Suppressor macrophage (primary cell): ENCODE measurements at regions not wholly inside any gene's neighbourhood (a gene's known extent, or its start where the extent isn't known, plus 50 kb on each side); places are given as distances from the start of the nearest gene placed in this dataset.
"Not testable (repeated sequence)": the region's sequence is repeated elsewhere in the genome, so short reads cannot be mapped to it uniquely, and the experiment has no call there.

Experiments
- DNase-seq, 4 experiments: peaks; one replicate each; pipeline ENCODE4 v3.0.0-alpha.2; 2020 to 2022

GRCh38 chr7:142698429-142698828 is 50.8 kb upstream of the PRSS1 start:
- DNase-seq: no peak

- DNase-seq: no peak
Measured at GRCh38 chr7:142697270-142697669, 52.0 kb upstream of the PRSS1 start.

- no peak for DNase-seq
Measured at GRCh38 chr7:142696456-142697179, 52.7 kb upstream of the PRSS1 start.

- DNase-seq: no peak
Measured at GRCh38 chr7:142693911-142694310, 55.4 kb upstream of the PRSS1 start.

GRCh38 chr7:142690554-142691182 is 58.6 kb upstream of the PRSS1 start:
- DNase-seq: no peak

DNA sequence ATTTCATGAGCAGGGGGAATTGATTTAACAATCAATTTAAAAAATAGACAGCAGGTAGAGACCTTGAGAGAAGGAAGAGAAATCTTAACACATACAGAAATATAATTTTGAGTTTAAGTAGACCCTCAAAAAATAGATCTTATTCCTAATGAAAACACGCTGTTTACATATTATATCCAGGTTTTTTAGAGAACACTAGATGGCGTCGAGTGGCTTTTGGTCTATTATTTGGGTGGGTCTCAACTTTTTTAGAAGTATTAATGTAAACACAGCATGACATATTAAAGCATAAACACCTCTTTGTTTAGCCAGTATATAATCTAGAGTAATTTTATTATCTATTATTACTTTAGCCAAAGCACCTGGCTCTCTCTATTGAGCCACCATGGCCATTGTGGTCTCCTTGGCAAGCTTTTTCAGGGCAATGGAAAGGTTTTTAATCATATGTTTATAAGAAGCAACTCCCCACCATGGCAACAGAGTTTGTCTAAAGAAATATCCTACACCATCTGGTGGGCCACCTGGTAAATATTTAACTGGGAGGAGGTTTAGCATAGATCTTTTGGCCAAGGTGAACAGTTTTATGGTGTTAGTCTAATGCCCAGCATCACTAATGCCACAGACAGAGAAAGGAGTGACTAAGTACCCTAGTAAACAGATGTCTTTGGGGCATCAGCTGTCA is 59.7 kb upstream of the PRSS1 start:
- DNase-seq: peak in 1 of 4 experiments; percentile 14

- no peak for DNase-seq
Measured at GRCh38 chr7:142685877-142686508, 63.3 kb upstream of the PRSS1 start.

DNA sequence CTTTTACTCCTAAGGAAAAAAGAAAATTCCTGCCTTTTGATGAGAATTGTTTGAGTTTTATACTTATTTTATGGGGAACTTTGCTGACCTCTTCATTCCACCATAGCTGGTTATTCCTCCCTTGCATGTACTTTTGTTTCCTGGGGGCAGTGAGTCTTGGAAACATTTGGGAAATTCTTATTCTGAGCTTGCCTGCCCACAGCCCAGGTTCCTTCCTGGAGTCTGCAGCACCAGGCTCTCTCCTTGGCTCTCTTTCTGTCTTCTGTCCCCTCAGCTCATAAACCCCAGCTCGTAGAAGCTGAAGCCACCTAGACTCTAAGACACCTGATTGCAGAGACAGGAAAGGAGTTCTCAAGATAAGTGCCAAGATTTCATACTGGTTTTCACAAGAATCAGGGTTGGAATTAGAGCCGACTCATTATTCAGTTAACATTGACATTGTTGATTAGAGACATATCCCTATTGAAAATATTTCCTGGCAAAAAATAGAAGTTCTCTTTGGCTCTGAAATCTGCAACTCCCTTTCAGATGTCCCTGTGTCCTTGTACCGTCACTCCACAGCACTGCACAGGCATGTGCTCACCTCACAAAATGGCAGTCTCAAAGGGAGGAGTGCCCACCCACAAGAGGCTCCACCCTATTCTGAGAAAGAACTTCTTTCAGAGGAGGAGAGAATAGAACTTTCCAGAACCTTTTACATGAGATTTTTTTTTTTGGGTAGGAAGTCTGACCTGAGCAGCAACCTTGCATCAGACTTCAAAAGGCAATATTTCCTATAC is 67.8 kb upstream of the PRSS1 start:
- no peak for DNase-seq

DNA sequence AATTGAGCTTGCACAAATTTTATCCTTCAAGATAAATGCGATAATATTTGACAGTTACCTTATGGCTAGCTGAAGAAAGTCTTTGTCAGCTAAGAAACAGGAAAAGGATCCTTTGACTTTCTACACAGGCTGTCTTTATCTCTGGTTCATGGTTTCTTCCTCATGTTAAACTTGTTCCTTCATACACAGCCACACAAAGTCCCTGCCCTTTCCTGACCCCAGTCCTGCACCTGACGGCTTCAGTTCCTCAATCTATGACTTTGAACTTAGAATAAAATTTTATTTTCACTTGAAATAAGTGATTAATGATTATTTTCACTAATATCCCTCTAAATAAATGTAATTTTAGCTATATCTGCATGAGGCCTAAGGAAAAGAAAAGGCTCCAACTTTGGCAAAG is 77.8 kb upstream of the PRSS1 start:
- DNase-seq: no peak

DNA sequence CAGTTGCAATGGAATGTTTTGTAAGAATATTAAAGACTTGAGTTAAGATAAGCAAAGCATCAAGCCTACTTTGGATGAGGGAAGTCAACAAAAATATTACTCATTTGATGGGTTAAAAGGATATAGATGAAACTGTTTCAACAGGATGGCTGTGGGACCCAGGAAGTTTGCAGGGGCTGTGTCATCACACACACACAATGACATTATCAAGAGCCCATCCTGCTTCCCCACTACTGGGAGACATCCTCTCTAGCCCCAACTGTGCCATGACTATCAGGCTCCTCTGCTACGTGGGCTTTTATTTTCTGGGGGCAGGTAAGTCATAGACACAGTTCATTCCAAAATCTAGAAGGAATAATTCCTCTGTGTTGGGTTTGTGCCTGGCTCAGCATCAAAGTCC is 78.8 kb upstream of the PRSS1 start:
- peak in 1 of 4 experiments; percentile 5 for DNase-seq

GRCh38 chr7:142669074-142669654 is 80.1 kb upstream of the PRSS1 start:
- peak in 2 of 4 experiments; percentile 11 to 20 for DNase-seq

DNA sequence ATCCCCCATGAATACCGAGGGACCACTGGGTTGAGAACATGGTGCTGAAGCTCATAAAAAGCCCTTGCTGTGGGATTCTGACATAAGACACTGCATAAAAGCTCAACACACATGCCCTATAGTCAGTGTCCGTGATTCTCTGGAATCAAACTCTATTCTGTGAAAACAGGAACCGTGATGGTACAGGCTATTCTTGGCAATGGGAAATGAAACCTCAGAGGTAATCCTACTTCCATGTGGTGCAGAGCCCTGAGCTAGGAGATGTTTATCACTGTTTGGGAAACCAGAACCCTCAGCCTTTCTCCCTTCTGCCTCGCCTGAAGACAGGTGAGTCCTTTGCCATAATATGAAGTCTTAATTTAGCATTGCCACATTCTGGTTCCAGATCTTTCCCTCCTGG is 80.8 kb upstream of the PRSS1 start:
- DNase-seq: peak; percentile 46 to 75 (median 63)

- DNase-seq: no peak
Measured at GRCh38 chr7:142657376-142657775, 91.9 kb upstream of the PRSS1 start.

DNA sequence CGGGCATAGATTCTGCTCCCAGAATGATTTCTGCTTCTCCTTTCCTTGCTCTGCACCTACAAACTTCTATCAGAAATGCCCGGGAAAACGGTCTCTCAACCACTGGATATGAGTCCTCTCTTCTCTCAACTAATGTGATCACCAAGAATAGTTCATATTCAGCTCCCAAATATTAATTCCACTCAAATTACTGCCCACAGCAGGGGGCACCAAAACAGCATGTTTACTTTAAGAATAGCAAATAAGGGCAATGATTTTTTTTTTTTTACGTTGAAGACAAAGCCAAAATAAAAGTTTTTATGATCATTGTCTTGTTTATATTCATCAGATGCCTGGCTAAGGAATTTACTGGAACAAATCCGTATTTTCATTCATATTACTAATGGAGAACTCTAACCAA is 94.9 kb upstream of the PRSS1 start:
- DNase-seq: peak; percentile 37 to 52 (median 46)

GRCh38 chr7:142647749-142648148 is 101.5 kb upstream of the PRSS1 start:
- no peak for DNase-seq

DNA sequence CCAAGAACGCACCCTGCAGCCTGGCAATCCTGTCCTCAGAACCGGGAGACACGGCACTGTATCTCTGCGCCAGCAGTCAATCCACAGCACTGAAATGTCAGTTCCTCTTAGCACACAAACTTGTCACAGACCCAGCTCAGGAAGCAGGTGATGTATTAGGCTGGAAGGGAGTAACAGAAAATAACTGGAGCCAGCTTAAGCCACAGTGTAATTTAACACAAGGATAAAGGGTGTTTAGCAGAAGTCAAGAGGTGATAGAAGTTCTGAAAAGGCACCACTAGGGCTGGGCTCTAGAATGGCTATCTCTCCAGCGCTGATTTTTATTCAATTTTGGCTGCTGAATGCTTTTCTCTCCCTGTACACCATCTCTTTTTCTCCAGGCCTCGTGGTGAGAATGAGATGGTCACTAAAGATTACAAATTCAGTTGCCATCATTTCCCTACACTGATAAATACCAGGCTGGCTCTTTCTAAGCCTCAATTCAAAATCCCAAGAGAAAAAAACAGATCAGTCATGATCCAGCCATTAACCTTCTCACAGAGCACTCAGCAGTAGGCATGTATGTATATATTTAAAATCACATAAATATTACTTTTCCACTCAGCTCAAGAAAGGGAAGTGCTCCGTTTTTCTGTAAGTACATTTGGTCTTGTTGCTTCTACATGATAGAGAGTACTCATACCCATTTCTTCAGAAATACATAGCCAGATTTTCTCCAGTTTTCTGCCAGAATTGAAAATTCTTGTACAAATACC is 102.7 kb upstream of the PRSS1 start:
- peak; percentile 14 to 23 (median 21) for DNase-seq

GRCh38 chr7:142645777-142646176 is 103.5 kb upstream of the PRSS1 start:
- peak in 3 of 4 experiments; percentile 13 to 36 (median 17) for DNase-seq

DNA sequence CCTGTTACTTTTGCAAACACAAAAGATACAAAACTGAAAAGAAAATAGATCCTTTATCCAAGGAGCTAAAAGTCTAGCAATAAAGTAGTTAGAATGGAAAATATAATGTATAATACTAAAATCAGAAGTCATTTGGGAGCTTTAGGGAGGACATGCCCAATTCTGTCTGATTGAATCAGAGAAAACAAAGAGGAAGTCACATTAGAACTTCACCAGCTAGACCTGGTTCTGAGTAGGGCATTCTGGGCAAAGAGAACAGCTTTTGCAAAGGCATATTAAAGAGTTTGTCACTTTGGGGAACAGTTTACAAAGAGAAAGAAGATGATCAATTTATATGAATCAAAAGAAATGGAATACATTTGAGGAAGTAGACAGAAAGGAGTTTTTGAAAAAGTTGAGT is 107.0 kb upstream of the PRSS1 start:
- peak in 2 of 4 experiments; percentile 5 to 13 for DNase-seq

GRCh38 chr7:142641252-142641651 is 108.0 kb upstream of the PRSS1 start:
- not testable (repeated sequence) for DNase-seq

DNA sequence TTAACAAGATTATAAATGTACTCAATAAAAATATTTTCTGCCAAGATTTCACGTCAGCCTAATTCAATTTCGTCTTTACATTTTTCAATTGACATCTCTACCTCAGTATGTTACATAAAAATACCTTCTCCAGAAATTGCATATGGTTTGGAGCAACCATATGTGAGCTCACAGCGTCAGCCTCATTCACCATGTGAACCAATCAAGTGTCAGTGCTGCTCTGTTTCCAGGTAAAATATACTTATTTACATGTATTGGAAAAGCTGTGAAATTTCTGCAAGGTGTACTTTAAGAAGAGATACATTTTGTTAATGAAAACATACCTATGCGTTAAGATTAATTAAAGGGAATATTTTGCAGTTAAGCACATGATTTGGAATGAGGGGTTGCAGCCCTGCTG is 110.7 kb upstream of the PRSS1 start:
- DNase-seq: no peak

GRCh38 chr7:142637240-142637639 is 112.0 kb upstream of the PRSS1 start:
- no peak for DNase-seq
